Stimulated activated CD4-positive, alpha-beta T cell treated with anti-CD3 and anti-CD28 coated beads, Interleukin-12 subunit alpha, Interleukin-12 subunit beta, amount 100 ng/mL, for 48 hours (primary cell): ENCODE measurements at regions not wholly inside any gene's neighbourhood (a gene's known extent, or its start where the extent isn't known, plus 50 kb on each side); places are given as distances from the start of the nearest gene placed in this dataset.

Source experiments
- DNase-seq, 3 donors: peaks; one replicate each; pipeline ENCODE4 v3.0.0-alpha.2; 2020; ENCODE audit warnings: low read depth in 2 of 3, low spot score in 1 of 3

DNA sequence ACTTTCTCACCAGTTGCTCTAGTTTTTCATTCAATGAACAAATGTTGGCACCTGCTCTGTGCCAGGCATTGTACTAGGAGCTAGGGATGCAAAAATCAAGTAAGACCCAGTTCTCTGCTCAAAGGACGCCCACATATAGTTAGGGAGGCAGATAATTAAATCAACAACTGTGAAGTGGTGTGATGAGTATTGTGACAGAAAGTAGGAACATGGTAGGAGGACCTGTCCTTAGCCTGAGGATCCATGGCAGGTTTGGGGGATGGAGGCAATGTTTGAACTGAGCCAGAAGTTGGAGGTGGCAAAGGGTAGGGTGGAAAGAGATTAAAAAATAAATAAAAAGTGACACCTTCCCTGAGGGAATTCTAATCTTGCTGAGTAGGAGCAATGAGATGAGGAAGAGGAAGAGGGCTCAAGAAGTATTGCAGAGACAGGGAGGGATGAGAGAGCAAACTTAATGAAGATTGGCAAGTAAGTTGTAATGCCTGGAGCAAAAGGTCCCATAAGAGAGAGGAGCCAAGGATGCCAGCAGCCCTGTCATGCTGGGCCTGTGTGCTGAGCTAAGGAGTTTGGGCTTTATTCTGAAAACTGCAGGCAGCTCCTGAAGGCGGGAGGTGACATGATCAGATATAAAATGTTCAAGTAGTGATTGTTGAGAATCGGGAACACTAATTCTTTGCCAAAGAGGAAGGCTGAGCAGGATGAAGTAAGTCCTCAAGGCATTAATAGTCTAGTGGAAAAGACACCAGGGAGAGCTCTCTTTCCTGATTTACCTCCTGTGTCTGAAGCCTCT is 184.3 kb upstream of the PPP2R3A start:
- no peak for DNase-seq

DNA sequence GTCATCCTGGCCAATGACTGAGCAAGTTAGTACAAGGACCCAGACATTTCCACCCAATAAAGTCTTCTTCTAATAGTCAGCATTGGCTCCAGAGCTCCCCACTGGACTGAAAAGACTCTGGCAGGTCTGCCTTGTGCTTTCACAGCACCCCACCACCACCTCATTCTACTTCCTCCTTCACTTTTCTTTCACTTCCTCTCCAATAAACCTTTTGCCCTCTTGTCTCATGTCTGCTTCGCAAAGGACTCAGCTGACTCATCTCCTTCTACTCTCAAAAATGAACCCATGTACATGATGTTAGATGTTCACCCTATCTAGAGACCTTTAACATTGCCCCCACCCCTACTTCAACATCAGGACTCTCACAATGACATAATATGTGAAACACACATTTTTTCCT is 181.0 kb upstream of the PPP2R3A start:
- no peak for DNase-seq

DNA sequence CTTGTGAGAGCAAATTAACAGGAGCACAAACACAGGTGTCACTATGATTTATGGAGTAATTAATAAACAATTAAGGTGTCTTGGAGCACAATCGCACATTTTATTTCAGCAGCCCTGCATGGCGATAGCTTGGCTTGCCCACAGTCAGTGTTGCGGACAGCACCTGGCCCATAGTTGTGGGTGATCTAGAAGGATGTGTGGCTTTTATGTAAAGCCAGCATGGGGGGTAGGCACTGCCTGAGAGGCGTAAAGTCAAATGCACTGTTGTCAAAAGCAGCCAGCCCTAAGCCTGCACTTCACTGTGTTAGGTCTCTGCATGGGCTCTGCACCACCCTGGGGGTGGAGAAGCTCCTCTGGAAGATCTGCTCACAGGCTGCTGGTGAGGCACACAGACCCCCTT is 177.4 kb upstream of the PPP2R3A start:
- DNase-seq = no peak

DNA sequence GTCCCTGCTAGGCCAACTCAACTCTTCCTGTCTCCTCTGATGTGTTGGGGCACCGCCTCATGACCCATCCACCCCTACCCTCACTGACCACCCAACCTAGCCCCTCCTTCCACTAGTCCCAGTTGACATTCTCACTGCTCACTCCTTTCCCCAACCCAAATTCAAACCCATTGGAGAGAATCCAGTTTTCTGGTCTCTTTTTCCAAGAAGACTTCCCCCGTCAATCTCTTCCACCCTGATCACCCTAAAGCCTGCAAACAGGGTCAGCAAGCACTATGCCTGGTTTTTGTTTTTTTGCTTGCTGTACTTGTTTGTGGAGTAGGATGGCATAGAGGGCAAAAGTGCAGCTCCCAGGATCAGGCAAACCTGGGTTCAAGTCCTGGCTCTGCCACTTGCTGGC is 176.6 kb upstream of the PPP2R3A start:
- DNase-seq = no peak

DNA sequence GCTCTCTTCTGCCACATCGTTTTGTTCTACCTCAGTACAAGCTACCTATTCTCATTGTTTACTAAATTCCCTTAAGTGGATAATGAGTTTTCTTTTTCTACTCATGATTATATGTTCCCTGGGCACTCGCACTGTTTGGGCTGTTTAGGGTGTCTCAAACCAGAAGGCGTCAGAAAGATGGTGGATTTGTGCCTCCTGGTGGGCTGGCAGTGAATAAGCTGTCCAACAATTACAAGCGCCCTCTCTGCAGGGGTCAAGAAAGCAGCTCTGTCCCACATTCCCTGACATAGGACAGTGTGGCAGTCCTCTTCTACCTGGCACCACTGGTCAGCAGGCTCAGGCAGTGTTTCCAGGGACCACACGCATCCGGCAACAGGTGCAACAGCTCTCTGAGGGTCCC is 173.4 kb upstream of the PPP2R3A start:
- no peak for DNase-seq

DNA sequence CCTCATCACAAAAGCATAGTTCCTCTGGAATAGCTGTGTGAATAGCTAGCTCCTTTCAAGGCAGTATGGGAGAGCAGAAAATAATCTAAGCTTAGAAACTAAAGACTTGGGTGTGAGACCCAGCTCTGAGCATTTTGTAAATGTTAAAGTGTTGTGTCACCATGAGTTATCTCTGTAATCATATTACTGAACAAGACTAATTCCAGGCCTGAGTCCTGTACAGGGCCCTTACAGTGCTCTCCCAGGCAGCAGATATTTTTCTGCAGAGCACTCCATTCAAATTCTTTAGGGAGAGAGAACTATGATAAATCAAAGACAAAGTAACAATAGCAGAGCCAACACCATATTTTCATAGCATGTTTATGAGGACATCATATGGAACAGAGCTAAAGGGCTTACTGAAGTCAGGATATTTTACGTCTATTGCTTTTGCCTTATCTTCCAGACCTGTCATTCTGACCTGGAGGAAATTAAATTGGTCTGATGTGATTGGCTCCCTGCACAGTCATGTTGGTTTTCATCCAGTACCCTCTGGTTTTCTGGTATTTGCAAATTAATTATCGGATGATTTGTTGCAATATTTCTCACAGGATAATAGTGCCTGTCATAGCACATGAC is 172.6 kb upstream of the PPP2R3A start:
- DNase-seq = no peak

DNA sequence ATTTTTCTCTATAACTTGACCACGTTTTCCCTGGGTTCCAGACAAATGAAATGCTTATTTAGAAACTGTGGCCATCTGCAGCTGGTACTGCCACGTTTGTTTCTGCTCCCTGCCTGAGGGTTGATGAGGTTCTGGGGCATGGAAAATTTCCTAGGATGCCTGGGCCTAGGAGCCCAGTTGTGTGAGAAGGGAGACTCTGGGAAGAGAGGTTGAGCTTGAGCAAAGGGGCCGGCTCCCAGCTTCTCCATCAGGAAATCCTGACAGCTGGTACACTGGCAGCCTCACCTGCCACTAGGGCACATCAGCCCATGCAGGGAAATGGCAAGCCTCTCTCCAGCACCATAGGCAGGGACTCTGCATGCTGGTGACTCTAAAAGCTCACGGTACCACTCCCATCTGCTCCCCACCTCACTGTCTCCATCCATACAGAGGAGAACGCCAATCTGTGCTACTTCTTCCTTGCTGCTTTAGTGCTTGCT is 165.4 kb upstream of the PPP2R3A start:
- DNase-seq = no peak

DNA sequence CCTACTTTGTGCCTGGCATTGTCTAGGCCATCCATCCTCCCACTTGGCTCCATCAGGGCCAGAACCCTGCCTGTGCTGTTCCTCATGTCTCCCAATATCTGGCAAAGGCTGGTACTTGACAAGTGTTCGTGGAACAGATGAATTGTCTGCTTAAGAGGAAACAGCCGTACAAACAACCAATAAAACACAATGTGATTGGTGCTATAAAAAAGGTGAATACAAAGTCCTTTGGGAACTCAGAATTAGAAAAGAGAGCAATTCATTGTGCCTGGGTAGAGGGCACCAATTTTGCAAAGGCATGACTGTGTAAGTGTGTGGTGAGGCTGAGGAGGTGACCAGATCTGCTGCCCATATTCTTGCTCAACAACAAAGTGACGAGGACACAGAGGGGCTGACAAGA is 164.5 kb upstream of the PPP2R3A start:
- DNase-seq = no peak

DNA sequence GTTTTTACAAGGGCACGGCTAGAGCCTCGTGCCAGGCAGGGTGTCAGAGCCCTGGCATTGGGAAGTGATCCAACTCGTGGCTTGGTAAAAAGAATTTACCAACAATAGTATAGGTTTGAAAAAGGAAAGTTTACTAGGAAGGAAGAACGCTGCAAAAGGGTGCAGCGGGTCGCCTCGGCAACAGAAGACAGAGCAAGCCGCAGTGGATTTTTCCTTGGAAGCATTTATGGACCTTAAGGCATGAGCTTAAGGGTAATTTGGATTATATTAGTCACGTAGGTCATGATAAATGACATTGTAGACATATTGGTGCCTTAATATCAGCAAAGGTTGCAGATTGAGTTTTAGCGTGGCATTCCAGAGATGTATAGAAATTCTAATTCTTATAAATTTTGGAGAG is 163.4 kb upstream of the PPP2R3A start:
- no peak for DNase-seq

DNA sequence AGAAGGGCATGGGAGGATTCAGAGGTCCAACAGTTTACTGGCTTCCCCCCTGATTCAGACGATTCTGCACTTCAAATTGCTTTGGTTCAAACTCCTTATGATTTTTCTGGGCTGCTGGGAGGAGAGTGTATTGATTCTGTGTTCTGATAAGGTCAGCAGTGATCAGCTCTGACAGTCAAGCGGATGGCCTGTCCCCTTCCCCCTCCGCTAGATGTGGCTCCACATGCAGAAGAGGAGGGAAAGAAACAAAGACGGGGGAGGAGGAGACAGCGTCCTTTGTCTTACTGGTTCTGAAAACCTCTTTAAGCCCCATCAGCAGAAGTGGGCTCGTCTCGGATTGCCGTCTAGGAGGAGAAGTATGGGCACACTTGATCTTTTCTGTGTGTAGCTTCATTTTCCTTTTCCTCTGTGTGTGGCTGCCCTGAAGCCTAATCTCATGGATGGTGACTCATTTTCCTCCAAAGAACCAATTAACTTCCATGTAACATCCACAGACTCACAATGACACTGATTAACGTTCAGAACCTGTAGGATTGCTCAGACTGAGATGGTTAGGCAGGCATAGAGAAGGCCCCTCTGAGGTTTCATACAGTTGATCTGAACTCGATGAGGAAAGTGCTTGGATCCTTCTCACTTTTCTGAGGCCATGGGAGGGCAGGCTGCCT is 162.4 kb upstream of the PPP2R3A start:
- no peak for DNase-seq

DNA sequence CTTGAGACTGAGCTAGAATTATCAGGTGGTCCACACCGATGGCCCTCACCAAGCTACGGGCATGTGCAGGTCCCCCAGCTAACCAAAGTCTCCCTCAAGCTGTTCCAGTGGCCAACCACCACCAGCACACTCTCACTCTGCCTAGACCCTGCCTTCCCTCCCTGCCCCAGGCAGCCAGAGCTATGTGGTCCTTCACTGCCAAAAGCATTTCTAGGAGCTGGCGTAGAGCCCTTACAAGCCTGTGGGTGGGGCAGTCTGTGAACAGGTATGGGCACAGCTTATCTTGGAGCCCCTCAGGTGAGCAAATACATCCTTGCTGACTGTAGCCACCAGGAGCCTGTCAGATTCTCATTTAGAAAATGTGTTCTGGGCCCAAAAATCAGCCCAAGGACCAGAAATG is 159.8 kb upstream of the PPP2R3A start:
- no peak for DNase-seq

DNA sequence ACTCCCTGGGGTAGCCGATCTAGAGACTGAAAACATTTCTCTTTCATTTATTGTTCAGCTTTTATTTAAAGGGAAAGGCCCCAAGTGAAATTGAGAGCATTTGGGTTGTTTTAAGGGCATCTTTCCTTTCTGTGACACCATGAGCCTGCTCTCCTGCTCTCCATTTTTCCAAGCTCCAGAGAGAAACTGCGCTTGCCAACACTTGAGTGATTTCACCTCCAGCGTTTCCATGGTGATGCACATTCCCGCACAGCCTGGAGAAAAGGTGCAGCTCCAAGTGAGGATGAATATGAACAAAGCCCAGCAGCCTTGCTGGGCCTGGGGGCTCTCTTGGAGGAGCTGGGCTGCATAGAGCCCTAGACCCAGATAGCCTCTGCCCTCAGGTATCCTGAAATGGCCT is 159.2 kb upstream of the PPP2R3A start:
- no peak for DNase-seq

DNA sequence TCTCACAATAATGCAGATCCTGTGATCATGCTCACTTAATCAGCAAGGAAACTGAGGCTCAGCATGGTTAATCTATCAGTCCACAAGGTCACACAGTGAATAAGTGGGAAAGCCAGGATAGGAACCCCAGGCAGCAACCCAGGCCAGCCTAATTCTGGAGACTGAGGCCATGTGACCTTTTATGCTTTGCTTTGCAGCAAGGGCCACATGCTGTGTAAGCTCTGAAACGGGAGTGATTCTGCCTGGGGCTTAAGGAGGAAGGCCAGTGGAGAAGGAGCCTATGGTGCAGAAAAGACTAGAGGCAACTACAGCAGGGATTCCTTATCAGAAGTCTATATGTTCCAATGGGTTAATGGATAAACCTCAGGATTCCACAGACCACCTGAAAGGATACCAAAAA is 157.6 kb upstream of the PPP2R3A start:
- no peak for DNase-seq

DNA sequence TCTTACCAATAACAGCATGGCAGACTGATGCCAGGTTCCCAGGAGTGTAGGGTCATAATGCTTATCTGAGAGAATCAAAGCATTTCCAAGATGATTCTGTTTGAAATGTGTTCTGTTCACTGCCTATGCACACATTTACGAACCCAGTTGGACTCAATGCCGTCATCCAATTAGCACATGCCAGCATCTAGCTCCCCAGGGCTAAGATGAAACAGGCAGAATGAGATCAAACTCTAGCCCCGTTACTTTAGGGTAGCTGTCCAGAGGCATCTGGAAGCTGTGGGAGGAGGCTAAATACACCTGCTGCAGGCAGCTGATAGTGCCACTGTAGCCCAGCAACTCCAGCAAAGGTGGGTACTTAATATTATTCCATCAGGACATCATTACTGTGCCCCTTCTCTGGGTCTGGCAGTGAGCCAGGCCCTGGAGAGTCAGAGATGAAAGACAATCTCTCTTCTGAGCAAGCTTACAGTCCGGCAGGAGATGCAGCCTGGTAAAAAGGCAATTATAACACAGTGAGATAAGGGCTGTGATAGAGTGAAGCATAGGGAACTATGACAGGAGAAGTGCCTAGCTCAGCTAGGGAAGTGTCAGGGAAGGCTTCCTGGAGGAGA is 156.4 kb upstream of the PPP2R3A start:
- DNase-seq = no peak

DNA sequence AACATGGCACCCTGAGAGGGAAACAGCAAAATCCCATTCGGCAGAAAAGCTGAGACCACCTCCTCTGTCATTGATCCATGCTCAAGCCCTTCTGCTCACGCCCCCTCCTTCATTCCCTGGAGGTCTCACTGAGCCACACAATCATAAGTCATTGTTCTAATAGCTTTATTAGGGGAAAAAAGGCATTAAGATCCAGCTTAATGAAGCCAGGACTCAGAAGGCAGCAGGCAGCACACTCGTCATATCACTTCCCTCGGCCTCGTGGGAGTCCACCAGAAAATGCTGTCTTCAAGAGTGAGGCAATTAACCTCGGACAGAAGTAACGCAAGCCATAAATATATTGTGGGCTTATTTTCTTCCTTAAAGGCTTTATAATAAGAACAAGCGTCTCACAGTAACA is 153.9 kb upstream of the PPP2R3A start:
- no peak for DNase-seq

DNA sequence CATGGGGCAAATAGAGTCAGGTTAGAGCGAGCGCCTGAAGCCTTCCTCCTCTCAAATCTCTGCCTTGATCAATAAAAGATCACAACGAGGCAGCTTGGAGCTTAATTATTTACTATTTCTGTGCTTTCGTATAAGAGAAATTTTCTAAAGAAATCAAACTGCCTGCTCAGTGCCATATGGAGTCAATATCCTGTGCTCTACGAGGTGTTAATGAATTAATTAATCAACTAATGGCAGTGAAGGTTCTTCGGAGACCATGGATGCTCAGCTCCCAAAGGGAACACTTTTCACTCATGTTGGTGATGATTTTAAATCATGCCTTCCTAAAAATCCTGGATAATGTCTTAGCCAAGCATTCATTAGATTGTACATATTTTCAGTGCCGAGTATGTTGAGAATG is 153.5 kb upstream of the PPP2R3A start:
- DNase-seq = no peak

DNA sequence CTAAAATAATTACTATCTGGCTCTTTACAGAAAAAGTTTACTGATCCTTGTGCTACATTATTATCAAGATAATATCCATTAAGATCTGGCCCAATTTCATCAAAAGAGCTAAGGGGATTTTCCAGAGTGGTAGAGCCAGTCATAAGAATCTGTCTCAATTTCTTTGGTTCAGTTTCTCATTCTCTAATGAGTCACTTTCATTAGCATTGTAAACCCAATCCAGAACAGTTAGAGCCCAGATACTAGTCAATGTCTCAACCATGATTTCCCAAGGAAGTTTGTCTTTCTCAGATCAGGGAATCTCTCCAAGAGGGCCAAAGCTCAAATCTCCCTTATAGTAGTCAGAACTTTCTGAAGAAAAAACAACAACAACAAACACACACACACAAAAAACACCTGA is 131.1 kb upstream of the PPP2R3A start:
- DNase-seq = no peak

DNA sequence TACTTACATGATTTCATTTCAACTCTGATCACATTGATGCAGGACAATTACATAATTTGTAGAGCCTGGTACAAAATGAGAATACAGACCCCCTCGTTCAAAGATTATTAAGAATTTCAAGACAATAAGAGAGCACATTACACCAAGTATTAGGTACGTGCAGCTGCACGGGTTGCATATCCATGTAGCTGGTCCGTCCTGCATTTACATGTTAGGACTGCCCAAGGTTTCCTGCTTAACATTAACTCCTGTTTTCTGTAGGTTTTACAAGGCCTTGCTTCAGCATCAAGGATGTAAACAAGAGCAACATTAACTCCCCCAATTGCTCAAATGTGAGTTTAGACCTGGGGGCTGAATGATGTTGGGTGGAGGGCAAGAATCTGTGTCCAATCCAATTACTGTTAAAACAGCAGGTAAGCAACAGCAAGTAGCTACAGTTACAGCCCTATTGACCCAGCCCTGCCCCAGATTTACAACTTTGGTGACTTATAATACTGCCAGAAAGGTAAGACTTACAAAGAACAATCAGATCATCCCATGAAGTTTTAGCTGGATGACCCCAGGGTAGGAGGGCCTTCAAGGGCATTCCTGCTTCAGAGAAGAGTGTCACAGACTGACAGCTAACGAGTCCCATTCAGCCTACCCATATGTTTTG is 127.4 kb upstream of the PPP2R3A start:
- DNase-seq = no peak

DNA sequence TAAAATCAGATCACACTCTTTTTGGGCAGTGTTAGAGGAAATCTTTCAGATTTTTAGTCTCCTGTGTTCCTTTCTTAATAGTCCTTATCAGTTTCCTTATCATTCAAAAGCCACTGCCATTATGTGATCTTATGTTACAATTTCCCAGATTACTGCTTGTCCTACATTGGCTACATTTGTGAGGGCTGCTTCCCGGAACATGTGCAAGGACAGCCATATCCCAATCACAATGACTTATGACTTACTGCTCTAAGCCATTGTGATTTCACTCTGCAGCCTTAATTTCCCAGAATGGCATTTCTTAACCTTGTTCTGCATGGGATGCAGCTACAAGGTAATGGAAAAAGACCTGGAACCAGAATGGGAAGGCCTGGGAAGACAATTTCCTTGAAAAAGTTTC is 125.1 kb upstream of the PPP2R3A start:
- DNase-seq = no peak

DNA sequence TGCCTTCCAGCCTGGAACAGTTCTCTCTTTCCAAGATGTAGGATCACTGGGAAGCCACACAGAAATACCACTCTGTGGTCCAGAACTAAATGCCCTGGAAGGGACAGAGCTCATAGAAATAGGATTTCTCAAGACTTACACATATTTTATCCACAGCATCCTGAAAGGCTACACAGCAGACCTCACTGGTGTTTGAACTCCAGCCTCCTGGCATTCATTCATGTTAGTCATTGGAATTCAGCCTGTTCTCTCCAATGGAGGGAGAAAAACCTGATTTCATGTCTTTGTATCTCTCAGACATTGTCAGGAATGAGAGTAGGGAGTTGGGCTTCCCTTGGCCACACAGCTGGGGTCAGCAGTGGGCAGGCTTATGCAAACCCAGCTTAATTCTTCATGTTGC is 121.1 kb upstream of the PPP2R3A start:
- no peak for DNase-seq

DNA sequence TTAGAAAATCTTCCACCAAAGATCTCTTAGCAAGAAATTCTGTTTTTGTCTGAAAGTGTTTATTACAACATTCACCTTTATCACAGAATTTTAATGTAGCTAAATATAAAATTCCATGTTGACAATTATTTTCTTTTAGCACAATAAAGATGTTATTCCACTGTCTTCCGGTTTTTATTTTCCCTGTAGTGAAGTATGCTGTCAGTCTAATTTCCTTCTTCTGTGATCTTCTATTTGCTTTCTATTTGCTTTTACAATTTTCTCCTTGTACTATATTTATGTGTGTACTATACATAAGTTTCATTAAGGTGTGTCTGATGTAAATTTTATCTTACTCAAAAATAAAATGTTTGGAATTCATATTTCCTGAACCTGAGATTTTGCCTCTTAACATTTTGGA is 117.5 kb upstream of the PPP2R3A start:
- DNase-seq = no peak

DNA sequence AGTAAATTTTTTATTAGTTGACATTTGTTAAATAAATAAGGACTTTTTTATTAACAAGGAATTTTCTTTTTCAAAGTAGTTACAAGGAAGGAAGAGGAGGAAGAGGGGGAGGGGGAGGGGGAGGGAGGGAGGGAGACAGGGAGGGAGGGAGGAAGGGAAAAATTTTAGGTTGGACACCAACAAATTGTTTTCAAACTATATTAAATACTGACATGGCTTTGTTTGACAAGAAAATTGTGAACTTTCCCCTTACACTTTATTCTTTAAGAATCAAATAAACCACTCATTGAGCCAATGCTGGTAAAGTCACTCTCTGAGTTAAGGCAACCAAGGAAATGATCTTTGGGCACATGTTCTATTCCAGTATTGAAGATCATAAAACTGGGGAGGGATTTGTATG is 115.7 kb upstream of the PPP2R3A start:
- no peak for DNase-seq
